Neural progenitor cell (in vitro differentiated cells): ENCODE measurements at regions not wholly inside any gene's neighbourhood (a gene's known extent, or its start where the extent isn't known, plus 50 kb on each side); places are given as distances from the start of the nearest gene placed in this dataset.

Experiments used
- CTCF ChIP-seq: fragments of 200-600 bp; sonication (generic); IDR thresholded peaks from 2 replicates; pipeline ENCODE4 v1.5.1; 2017; ENCODE audit warnings: antibody characterized with exemption, mild to moderate bottlenecking
- EZH2 ChIP-seq: fragments of 200-600 bp; sonication (generic); IDR thresholded peaks from 2 replicates; pipeline ENCODE4 v1.6.1; 2017; ENCODE audit warnings: antibody characterized with exemption, mild to moderate bottlenecking, moderate library complexity
- EZH2phosphoT487 ChIP-seq: fragments of 200-600 bp; sonication (generic); IDR thresholded peaks from 2 replicates; pipeline ENCODE4 v1.6.1; 2017; ENCODE audit warnings: antibody characterized with exemption

- TF ChIP-seq CTCF, result no peak
- no peak for TF ChIP-seq EZH2
- TF ChIP-seq EZH2phosphoT487, result no peak
Observed at GRCh38 chr2:37552339-37552738, 119.1 kb downstream of the CDC42EP3 start.
